SK-N-SH (cell line): ENCODE measurements at regions not wholly inside any gene's neighbourhood (a gene's known extent, or its start where the extent isn't known, plus 50 kb on each side); places are given as distances from the start of the nearest gene placed in this dataset.

Experiments
- CTCF ChIA-PET: fragments of 300-600, 350-600 bp; formaldehyde crosslinking; extraction: SDS; loops from one replicate; lab custom pipeline; 2021; lab: Yijun Ruan, JAX
- POLR2A ChIA-PET: fragments of 350-600 bp; sonication (Branson Sonifier 250); formaldehyde crosslinking; extraction: SDS; loops from one replicate; lab custom pipeline; 2020; ENCODE audit warnings: antibody characterized with exemption, inconsistent platforms; lab: Yijun Ruan, JAX
- DNase-seq: peaks from one replicate; pipeline ENCODE4 v3.0.0; 2012
- H2AFZ ChIP-seq: fragments of 200-600 bp; sonication (generic); 2 replicates; pipeline ENCODE4 v1.8.1; 2016; ENCODE audit warnings: antibody characterized with exemption, mild to moderate bottlenecking, low read depth
- H3F3A ChIP-seq: fragments of 200-600 bp; sonication (generic); replicated peaks from 2 replicates; pipeline ENCODE3; 2016; ENCODE audit warnings: antibody characterized with exemption, mild to moderate bottlenecking; ENCODE audit not compliant: insufficient read depth
- H3K27ac ChIP-seq, 2 experiments: fragments of 200-500 bp in 1 of 2; fragments of 200-600 bp in 1 of 2; sonication (Bioruptor generic) in 1 of 2; sonication (generic), shearing (Covaris generic) in 1 of 2; 2 replicates each; pipeline versions ENCODE4 v1.5.1 to v1.6.1; 2014 to 2016; ENCODE audit warnings: low read depth in 2 of 2, inconsistent platforms in 1 of 2, low read length in 1 of 2, mild to moderate bottlenecking in 1 of 2, mixed read lengths in 1 of 2
- H3K27me3 ChIP-seq: fragments of 200-600 bp; sonication (generic), shearing (Covaris generic); 2 replicates; pipeline ENCODE4 v1.6.1; 2016; ENCODE audit warnings: mixed run types; ENCODE audit not compliant: insufficient read depth
- H3K36me3 ChIP-seq, 2 experiments: fragments of 200-500 bp in 1 of 2; fragments of 200-600 bp in 1 of 2; sonication (Bioruptor generic) in 1 of 2; sonication (generic) in 1 of 2; replicated peaks in 1 of 2; 2 replicates each; pipeline versions ENCODE3 to v1.5.1; 2014 to 2016; ENCODE audit warnings: low read length in 1 of 2, mild to moderate bottlenecking in 1 of 2; ENCODE audit not compliant: insufficient read depth in 2 of 2, control insufficient read depth in 1 of 2
- H3K4me1 ChIP-seq, 2 experiments: fragments of 200-500 bp in 1 of 2; fragments of 200-600 bp in 1 of 2; sonication (Bioruptor generic) in 1 of 2; sonication (generic), shearing (Covaris generic) in 1 of 2; 2 replicates each; pipeline versions ENCODE4 v1.5.1 to v1.6.1; 2014 to 2016; ENCODE audit warnings: low read depth in 1 of 2, low read length in 1 of 2, mixed run types in 1 of 2; ENCODE audit not compliant: insufficient read depth in 2 of 2, control insufficient read depth in 1 of 2
- H3K4me2 ChIP-seq: fragments of 200-600 bp; sonication (generic), shearing (Covaris generic); 2 replicates; pipeline ENCODE4 v1.6.1; 2017; ENCODE audit warnings: mixed run types
- H3K4me3 ChIP-seq, 2 experiments: fragments of 200-500 bp in 1 of 2; fragments of 200-600 bp in 1 of 2; sonication (Bioruptor generic) in 1 of 2; sonication (generic), shearing (Covaris generic) in 1 of 2; 2 replicates each; pipeline versions ENCODE4 v1.5.1 to v1.8.1; 2014 to 2016; ENCODE audit warnings: low read depth in 2 of 2, inconsistent platforms in 1 of 2, low read length in 1 of 2, mild to moderate bottlenecking in 1 of 2, mixed read lengths in 1 of 2, moderate library complexity in 1 of 2
- H3K79me2 ChIP-seq: fragments of 200-600 bp; sonication (generic); 2 replicates; pipeline ENCODE4 v1.8.1; 2017; ENCODE audit warnings: mild to moderate bottlenecking; ENCODE audit not compliant: insufficient read depth
- H3K9ac ChIP-seq: fragments of 200-600 bp; sonication (generic); 2 replicates; pipeline ENCODE4 v1.6.1; 2017; ENCODE audit warnings: mixed run types
- H3K9me2 ChIP-seq: fragments of 200-600 bp; sonication (generic); 2 replicates; pipeline ENCODE4 v1.6.1; 2017; ENCODE audit warnings: mixed run types
- H3K9me3 ChIP-seq: fragments of 200-600 bp; sonication (generic); 2 replicates; pipeline ENCODE4 v1.6.1; 2017; ENCODE audit warnings: mixed run types, mild to moderate bottlenecking, moderate library complexity
- H4K20me1 ChIP-seq: fragments of 200-600 bp; sonication (generic); 2 replicates; pipeline ENCODE4 v1.6.1; 2017; ENCODE audit warnings: mild to moderate bottlenecking, mixed run types; ENCODE audit not compliant: insufficient read depth
- CHD2 ChIP-seq: fragments of 150-350 bp; IDR thresholded peaks from 2 replicates; pipeline ENCODE4 v1.6.1; 2018; ENCODE audit warnings: low read length; ENCODE audit not compliant: partially characterized antibody
- ELF1 ChIP-seq: IDR thresholded peaks from 2 replicates; pipeline ENCODE4 v1.4.0; 2012
- EZH2phosphoT487 ChIP-seq: fragments of 200-600 bp; sonication (generic); IDR thresholded peaks from 2 replicates; pipeline ENCODE4 v1.6.1; 2017; ENCODE audit warnings: low read depth, mixed run types, mild to moderate bottlenecking, antibody characterized with exemption, moderate library complexity, borderline replicate concordance
- FOXJ3 ChIP-seq: sonication (generic); formaldehyde crosslinking; IDR thresholded peaks from 2 replicates; pipeline ENCODE4 v1.5.1; 2020; ENCODE audit warnings: mild to moderate bottlenecking, missing genetic modification reagents
- FOXM1 ChIP-seq: IDR thresholded peaks from 2 replicates; pipeline ENCODE4 v1.4.0; 2012; ENCODE audit warnings: low read depth, mild to moderate bottlenecking
- JUND ChIP-seq: IDR thresholded peaks from 2 replicates; pipeline ENCODE4 v1.4.0; 2012
- MXI1 ChIP-seq: IDR thresholded peaks from 2 replicates; pipeline ENCODE4 v1.6.1; 2012; ENCODE audit warnings: mild to moderate bottlenecking, low read depth, low read length, improper control_type of control experiment
- NFIC ChIP-seq: IDR thresholded peaks from 2 replicates; pipeline ENCODE4 v1.4.0; 2012; ENCODE audit warnings: borderline replicate concordance
- NRF1 ChIP-seq: IDR thresholded peaks from 2 replicates; pipeline ENCODE4 v1.6.1; 2012; ENCODE audit warnings: low read depth, mild to moderate bottlenecking, low read length
- POLR2AphosphoS5 ChIP-seq: IDR thresholded peaks from 2 replicates; pipeline ENCODE4 v1.6.1; 2012; ENCODE audit warnings: low read depth, low read length
- RAD21 ChIP-seq: IDR thresholded peaks from 2 replicates; pipeline ENCODE4 v1.6.1; 2012; ENCODE audit warnings: mild to moderate bottlenecking, low read length
- REST ChIP-seq: IDR thresholded peaks from 2 replicates; pipeline ENCODE4 v1.6.1; 2012; ENCODE audit warnings: mild to moderate bottlenecking, low read depth, low read length, moderate library complexity
- RFX5 ChIP-seq: IDR thresholded peaks from 2 replicates; pipeline ENCODE4 v1.6.1; 2012; ENCODE audit warnings: mild to moderate bottlenecking, improper control_type of control experiment, low read length
- RXRA ChIP-seq: IDR thresholded peaks from 2 replicates; pipeline ENCODE4 v1.4.0; 2012; ENCODE audit warnings: low read depth, mild to moderate bottlenecking, borderline replicate concordance
- TCF12 ChIP-seq: IDR thresholded peaks from 2 replicates; pipeline ENCODE4 v1.4.0; 2012
- YY1 ChIP-seq: IDR thresholded peaks from 2 replicates; pipeline ENCODE4 v1.4.0; 2012; ENCODE audit warnings: low read depth, mild to moderate bottlenecking
- WGBS: methylation state at CpG from one replicate; pipeline ENCODE4 v1.1.6; 2017; ENCODE audit warnings: low lambda C conversion rate; 5-methylcytosine and 5-hydroxymethylcytosine counted together
- TF ChIP-seq, protein P1 (sequence below): IDR thresholded peaks from 2 replicates; pipeline ENCODE4 v1.4.0; 2012; ENCODE audit warnings: low read depth, borderline replicate concordance
- TF ChIP-seq, protein P2 (sequence below): IDR thresholded peaks from 2 replicates; pipeline ENCODE4 v1.4.0; 2012; ENCODE audit warnings: low read depth
- TF ChIP-seq, protein P3 (sequence below): fragments of 200-600 bp; sonication (generic); IDR thresholded peaks from 2 replicates; pipeline ENCODE4 v1.6.1; 2017; ENCODE audit warnings: antibody characterized with exemption, mild to moderate bottlenecking, moderate library complexity
- TF ChIP-seq, protein P4 (sequence below): IDR thresholded peaks from 2 replicates; pipeline ENCODE4 v1.4.0; 2012; ENCODE audit warnings: low read depth, borderline replicate concordance

GRCh38 chr2:126392889-126393288 is 263.1 kb upstream of the GYPC start:
- H3F3A ChIP-seq: no peaks in the 10 kb centered on the region
- WGBS: 0% methylated on average over 2 of the region's 2 CpGs
- H3K27ac ChIP-seq: no peak overlapping the region
- no peaks in the 10 kb centered on the region for H4K20me1 ChIP-seq
- no peaks in the 10 kb centered on the region for H3K36me3 ChIP-seq
- ChIA-PET CTCF (interaction anchor here (0.7 to 1.5 kb wide), 2 partner anchors 10 to 384 kb away, joined by 3 read pairs; no protein-coding TSS in a partner anchor), POLR2A (no interaction called here)
- no peaks in the 10 kb centered on the region for H3K27me3 ChIP-seq
- no peak overlapping the region for H2AFZ ChIP-seq
- H3K4me2 ChIP-seq: no peak overlapping the region
- H3K79me2 ChIP-seq: no peaks in the 10 kb centered on the region
- H3K9ac ChIP-seq: no peak overlapping the region
- H3K9me3 ChIP-seq: no peaks in the 10 kb centered on the region
- no peaks in the 10 kb centered on the region for H3K9me2 ChIP-seq
- no peak for DNase-seq
- H3K4me1 ChIP-seq: no peaks in the 10 kb centered on the region
- TF ChIP-seq, protein P1, sequence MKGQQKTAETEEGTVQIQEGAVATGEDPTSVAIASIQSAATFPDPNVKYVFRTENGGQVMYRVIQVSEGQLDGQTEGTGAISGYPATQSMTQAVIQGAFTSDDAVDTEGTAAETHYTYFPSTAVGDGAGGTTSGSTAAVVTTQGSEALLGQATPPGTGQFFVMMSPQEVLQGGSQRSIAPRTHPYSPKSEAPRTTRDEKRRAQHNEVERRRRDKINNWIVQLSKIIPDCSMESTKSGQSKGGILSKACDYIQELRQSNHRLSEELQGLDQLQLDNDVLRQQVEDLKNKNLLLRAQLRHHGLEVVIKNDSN: no peak
- TF ChIP-seq POLR2AphosphoS5 (no peak), NFIC (no peak), MXI1 (no peak), FOXJ3 (no peak), FOXM1 (no peak), YY1 (no peak), ELF1 (no peak), RFX5 (no peak), EZH2phosphoT487 (no peak), TCF12 (no peak), REST (no peak), RXRA (no peak), NRF1 (no peak), JUND (no peak), RAD21 (no peak), CHD2 (no peak)
- TF ChIP-seq, protein P2, sequence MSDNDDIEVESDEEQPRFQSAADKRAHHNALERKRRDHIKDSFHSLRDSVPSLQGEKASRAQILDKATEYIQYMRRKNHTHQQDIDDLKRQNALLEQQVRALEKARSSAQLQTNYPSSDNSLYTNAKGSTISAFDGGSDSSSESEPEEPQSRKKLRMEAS: no peak
- TF ChIP-seq, protein P3, sequence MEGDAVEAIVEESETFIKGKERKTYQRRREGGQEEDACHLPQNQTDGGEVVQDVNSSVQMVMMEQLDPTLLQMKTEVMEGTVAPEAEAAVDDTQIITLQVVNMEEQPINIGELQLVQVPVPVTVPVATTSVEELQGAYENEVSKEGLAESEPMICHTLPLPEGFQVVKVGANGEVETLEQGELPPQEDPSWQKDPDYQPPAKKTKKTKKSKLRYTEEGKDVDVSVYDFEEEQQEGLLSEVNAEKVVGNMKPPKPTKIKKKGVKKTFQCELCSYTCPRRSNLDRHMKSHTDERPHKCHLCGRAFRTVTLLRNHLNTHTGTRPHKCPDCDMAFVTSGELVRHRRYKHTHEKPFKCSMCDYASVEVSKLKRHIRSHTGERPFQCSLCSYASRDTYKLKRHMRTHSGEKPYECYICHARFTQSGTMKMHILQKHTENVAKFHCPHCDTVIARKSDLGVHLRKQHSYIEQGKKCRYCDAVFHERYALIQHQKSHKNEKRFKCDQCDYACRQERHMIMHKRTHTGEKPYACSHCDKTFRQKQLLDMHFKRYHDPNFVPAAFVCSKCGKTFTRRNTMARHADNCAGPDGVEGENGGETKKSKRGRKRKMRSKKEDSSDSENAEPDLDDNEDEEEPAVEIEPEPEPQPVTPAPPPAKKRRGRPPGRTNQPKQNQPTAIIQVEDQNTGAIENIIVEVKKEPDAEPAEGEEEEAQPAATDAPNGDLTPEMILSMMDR: no peak
- TF ChIP-seq, protein P4, sequence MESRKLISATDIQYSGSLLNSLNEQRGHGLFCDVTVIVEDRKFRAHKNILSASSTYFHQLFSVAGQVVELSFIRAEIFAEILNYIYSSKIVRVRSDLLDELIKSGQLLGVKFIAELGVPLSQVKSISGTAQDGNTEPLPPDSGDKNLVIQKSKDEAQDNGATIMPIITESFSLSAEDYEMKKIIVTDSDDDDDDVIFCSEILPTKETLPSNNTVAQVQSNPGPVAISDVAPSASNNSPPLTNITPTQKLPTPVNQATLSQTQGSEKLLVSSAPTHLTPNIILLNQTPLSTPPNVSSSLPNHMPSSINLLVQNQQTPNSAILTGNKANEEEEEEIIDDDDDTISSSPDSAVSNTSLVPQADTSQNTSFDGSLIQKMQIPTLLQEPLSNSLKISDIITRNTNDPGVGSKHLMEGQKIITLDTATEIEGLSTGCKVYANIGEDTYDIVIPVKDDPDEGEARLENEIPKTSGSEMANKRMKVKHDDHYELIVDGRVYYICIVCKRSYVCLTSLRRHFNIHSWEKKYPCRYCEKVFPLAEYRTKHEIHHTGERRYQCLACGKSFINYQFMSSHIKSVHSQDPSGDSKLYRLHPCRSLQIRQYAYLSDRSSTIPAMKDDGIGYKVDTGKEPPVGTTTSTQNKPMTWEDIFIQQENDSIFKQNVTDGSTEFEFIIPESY: no peak
- H3K4me3 ChIP-seq: no peak overlapping the region
